C4-2B (cell line): ENCODE measurements at regions not wholly inside any gene's neighbourhood (a gene's known extent, or its start where the extent isn't known, plus 50 kb on each side); places are given as distances from the start of the nearest gene placed in this dataset.
"Not testable (repeated sequence)": the region's sequence is repeated elsewhere in the genome, so short reads cannot be mapped to it uniquely, and the experiment has no call there.

Source experiments
- H3K27ac ChIP-seq: fragments of 450-650 bp; 2 replicates; pipeline ENCODE4 v1.5.1; 2017
- ZFX ChIP-seq: fragments of 450-650 bp; IDR thresholded peaks from 2 replicates; pipeline ENCODE4 v1.6.1; 2017
- TF ChIP-seq, protein P1 (sequence below): fragments of 450-650 bp; conservative IDR thresholded peaks from 2 replicates; pipeline ENCODE4 v1.5.1; 2017; ENCODE audit warnings: mild to moderate bottlenecking

DNA sequence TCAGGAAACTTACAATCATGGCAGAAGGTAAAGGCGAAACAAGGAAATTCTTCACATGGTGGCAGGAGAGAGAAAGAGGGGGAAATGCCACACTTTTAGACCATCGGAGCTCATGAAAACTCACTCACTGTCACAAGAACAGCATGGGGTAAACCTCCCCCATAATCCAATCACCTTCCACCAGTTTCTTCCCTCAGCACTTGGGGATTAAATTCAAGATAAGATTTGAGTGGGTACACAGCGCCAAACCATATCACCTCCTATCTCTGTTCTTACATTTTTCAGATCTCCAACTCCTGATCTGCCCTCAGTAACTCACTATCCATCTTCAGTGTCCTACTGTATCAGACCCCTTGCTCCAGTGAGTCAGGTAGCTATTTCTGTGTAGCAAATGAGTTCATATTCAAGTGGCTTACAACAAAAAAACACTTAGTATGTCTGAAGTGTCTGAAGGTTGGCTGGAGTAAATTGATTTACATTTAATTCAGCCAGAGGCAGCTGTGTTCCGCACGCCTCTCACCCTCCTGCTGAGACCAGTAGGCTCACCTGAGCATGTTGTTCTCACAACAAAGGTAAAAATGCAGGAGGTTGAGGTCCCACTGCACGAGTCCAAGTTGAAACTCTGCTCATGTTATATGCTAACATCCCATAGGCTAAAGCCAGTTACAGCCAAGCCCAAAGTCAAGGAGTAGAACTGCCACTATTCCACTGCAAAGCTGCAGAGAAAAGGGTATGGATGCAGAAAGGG lies 180.7 kb upstream of the LMCD1 start:
- TF ChIP-seq, protein P1, sequence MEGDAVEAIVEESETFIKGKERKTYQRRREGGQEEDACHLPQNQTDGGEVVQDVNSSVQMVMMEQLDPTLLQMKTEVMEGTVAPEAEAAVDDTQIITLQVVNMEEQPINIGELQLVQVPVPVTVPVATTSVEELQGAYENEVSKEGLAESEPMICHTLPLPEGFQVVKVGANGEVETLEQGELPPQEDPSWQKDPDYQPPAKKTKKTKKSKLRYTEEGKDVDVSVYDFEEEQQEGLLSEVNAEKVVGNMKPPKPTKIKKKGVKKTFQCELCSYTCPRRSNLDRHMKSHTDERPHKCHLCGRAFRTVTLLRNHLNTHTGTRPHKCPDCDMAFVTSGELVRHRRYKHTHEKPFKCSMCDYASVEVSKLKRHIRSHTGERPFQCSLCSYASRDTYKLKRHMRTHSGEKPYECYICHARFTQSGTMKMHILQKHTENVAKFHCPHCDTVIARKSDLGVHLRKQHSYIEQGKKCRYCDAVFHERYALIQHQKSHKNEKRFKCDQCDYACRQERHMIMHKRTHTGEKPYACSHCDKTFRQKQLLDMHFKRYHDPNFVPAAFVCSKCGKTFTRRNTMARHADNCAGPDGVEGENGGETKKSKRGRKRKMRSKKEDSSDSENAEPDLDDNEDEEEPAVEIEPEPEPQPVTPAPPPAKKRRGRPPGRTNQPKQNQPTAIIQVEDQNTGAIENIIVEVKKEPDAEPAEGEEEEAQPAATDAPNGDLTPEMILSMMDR: no peak
- TF ChIP-seq ZFX: no peak
- no peak overlapping the region for H3K27ac ChIP-seq

- no peak for TF ChIP-seq ZFX
- TF ChIP-seq, protein P1: peak; percentile 42
- H3K27ac ChIP-seq: no peak overlapping the region
These were observed 176.9 kb upstream of the LMCD1 start for GRCh38 chr3:8324747-8325146.

DNA sequence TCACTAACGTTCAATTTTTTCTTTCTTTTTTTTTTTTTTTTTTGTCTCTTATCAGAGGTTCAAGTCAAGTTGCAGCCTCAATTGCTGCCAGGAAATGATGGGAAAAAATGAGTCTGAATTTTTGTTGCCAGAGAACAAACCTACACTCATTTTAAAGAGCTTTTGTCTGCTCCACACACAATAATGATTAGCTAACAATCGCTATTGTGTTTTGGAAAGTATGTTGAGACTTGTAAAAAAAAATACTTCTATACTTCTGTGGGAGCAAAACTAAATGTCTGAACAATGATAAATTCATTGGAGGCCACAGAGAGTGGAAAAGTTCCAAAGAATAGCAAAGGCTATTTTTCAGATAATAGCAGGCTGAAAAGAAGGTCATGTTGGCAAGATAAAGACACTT lies 176.3 kb upstream of the LMCD1 start:
- no peak overlapping the region for H3K27ac ChIP-seq
- TF ChIP-seq, protein P1: no peak
- TF ChIP-seq ZFX: no peak

- not testable (repeated sequence) for H3K27ac ChIP-seq
These were observed 175.8 kb upstream of the LMCD1 start for GRCh38 chr3:8325833-8326232.

GRCh38 chr3:8327739-8328138 lies 173.9 kb upstream of the LMCD1 start:
- TF ChIP-seq, protein P1: no peak
- no peak for TF ChIP-seq ZFX
- H3K27ac ChIP-seq: no peak overlapping the region

DNA sequence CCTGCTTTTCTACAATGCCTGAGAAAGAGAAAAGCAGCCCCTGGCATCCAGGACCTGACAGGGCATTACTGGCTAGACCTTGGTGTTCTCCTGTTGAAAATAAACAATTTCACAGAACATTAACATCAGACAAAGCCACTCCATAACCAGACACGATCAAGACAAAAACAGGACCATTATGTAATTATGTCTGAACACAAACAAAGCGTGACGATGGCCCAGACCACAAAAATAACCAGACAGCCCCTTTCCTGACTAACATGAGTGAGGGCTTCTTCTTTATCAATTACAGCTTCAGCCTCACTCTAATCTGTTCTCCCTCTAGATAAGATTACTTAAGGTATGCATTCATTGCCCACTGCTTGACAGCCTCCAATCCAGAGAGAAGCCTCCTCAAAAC lies 172.7 kb upstream of the LMCD1 start:
- no peak overlapping the region; the same call in 1 of the 2 replicates for H3K27ac ChIP-seq
- TF ChIP-seq ZFX: no peak
- TF ChIP-seq, protein P1: no peak

DNA sequence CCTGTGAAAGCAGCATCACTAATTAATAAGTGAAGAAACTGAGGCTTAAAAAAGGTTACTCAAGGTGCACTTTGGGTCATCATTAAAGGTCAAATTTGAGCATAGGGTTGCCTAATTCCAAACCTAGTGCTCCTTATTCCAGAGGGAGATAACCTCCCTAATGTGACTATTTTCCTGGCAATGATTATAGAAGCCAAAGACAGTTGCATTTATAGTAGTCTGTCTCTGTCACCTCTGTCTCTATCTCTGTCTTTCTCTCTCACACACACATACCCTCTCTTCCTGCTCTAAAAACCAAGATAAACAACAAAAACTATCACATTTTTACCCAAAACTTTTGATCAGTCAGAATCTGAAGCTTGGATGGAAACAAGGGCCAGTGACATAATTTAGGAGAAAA lies 172.0 kb upstream of the LMCD1 start:
- TF ChIP-seq ZFX: no peak
- TF ChIP-seq, protein P1: no peak
- H3K27ac ChIP-seq: no peak overlapping the region

GRCh38 chr3:8336456-8336855 lies 165.2 kb upstream of the LMCD1 start:
- TF ChIP-seq, protein P1: peak; percentile 67
- no peak for TF ChIP-seq ZFX
- no peak overlapping the region for H3K27ac ChIP-seq
